Loucy (cell line): ENCODE measurements at regions not wholly inside any gene's neighbourhood (a gene's known extent, or its start where the extent isn't known, plus 50 kb on each side); places are given as distances from the start of the nearest gene placed in this dataset.

Experiments used
- EZH2phosphoT487 ChIP-seq: fragments of 200-600 bp; IDR thresholded peaks from 2 replicates; pipeline ENCODE4 v1.6.1; 2018; ENCODE audit warnings: antibody characterized with exemption, mild to moderate bottlenecking, moderate library complexity, borderline replicate concordance
- TF ChIP-seq, protein P1 (sequence below): fragments of 200-600 bp; sonication (generic); conservative IDR thresholded peaks from 2 replicates; pipeline ENCODE4 v1.5.1; 2014; ENCODE audit warnings: mild to moderate bottlenecking, antibody characterized with exemption, low read length

DNA sequence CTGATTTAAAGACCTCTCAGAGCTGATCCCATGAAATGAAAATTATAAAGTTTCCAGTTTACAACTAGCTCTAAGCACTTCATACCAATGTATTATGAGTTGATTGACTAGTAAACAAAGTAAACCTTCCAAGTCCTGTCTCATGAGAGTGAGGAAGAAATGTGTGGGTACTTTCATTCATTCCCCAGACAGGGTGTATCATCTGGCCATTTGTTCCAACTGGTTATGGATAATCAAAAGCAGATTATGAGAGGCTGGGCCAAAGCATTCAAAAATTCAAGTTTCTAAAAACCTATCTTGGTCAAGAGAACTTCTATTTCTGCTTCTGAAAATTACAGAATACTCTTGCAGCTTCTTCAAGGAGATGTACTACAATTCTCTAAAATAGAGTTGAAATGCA, 193.3 kb upstream of the RASGEF1B start:
- TF ChIP-seq, protein P1, sequence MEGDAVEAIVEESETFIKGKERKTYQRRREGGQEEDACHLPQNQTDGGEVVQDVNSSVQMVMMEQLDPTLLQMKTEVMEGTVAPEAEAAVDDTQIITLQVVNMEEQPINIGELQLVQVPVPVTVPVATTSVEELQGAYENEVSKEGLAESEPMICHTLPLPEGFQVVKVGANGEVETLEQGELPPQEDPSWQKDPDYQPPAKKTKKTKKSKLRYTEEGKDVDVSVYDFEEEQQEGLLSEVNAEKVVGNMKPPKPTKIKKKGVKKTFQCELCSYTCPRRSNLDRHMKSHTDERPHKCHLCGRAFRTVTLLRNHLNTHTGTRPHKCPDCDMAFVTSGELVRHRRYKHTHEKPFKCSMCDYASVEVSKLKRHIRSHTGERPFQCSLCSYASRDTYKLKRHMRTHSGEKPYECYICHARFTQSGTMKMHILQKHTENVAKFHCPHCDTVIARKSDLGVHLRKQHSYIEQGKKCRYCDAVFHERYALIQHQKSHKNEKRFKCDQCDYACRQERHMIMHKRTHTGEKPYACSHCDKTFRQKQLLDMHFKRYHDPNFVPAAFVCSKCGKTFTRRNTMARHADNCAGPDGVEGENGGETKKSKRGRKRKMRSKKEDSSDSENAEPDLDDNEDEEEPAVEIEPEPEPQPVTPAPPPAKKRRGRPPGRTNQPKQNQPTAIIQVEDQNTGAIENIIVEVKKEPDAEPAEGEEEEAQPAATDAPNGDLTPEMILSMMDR, result no peak
- no peak for TF ChIP-seq EZH2phosphoT487
